Left hindlimb (tissue), 1 donor: ENCODE measurements at regions not wholly inside any gene's neighbourhood (a gene's known extent, or its start where the extent isn't known, plus 50 kb on each side); places are given as distances from the start of the nearest gene placed in this dataset.

ENCODE experiments used
- DNase-seq: peaks from one replicate; pipeline ENCODE4 v3.0.0-alpha.2; 2018

DNA sequence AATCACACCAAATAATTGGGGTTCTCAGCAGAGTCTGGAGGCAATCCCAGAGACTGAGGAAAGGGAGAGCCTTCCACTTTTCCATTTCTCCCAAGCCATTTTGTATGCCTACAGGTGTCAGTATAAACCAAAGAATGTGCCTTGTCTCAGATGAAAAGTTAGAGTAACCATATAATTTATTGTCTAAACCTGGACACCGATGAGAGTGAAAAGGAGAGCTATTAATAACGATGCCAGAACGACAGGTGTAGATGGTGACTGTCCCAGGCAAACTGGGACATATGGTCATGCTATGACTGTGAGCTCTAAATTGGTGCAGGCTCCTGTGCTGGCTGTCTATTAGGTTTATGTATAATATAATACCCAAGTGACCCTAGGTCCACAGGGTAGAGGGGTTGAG lies 219.6 kb downstream of the ARHGAP12 start:
- no peak for DNase-seq

DNA sequence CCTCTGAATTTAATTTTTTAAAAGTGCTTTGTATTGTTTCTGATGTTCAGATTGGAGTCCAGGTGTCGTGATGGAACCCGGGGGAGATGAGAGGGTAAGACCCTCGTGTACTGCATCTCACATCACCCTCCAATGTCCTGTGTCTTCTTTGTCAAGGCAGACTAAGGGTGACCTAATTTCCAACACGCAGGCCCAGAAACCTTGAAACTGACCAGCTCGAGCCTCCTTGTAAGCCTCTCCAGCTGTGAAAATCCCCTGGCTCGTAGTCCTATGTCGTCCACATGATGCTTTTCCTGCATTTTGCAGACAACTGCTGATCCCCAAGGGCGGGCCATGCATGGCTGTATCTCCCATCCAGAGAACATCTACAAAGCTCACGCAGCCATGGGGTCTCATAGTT lies 220.2 kb downstream of the ARHGAP12 start:
- DNase-seq: no peak

DNA sequence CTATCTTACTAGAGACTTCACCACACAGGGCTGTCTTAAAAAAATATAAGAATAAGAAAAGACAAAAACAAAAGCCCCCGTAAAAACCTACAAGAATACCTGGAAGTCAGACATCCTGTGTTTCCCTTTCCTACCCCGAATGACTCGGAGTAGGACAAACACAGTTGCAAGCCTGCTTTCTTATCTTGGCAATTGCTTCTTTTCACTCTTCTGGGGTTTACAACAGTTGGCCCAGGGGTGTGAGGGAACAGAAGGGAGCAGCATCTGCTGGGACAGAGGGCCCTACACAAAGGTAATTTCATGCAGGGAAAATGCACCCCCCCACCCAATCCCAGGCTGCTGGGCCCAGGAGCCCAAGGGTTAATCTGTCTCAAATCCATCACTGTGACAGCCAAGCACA lies 220.6 kb downstream of the ARHGAP12 start:
- no peak for DNase-seq

DNA sequence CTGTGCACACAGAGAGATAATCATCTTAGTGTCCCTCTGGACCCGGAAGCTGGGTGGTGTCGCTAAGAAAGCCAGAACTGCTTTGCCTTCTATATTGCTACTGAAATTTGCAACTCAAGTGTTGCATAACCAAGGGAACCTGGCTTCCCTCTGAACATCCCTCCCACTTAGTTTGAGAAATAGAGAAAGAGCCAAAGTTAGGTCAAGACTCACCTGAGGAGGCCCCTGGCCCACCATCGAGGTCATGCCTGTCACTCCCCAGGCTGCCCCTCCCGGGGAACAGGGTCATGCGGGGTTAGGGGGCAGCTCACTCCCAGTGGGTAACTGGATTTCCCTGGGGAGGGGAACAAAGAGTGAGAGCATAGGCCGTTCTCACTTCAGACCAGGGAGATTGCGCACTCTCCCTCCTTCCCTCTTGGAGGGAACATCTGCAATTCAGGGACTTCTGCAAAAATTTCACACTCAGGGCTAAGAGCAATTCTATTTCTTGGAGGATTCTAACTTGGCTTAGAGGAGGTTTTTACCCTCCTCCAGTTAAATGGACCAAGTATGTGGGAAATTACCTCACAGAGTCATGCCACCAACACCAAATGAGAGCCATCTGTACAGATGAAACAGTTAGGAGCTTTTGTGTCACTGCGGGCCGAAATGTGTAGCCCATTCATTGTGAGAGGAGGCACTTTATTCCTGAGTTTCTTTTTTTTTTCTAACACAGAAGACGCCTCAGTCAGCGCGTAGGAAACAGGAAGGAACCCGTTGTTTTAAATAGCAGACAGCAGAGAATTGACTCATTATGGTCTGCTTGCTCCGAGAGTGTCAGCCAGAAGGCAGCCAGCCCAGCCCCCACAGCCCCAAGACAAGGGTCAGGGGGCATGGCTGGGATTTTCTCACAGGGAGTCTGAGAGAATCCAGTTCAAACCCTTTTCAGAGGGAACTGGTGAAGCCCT lies 221.3 kb downstream of the ARHGAP12 start:
- peak; percentile 73 for DNase-seq

DNA sequence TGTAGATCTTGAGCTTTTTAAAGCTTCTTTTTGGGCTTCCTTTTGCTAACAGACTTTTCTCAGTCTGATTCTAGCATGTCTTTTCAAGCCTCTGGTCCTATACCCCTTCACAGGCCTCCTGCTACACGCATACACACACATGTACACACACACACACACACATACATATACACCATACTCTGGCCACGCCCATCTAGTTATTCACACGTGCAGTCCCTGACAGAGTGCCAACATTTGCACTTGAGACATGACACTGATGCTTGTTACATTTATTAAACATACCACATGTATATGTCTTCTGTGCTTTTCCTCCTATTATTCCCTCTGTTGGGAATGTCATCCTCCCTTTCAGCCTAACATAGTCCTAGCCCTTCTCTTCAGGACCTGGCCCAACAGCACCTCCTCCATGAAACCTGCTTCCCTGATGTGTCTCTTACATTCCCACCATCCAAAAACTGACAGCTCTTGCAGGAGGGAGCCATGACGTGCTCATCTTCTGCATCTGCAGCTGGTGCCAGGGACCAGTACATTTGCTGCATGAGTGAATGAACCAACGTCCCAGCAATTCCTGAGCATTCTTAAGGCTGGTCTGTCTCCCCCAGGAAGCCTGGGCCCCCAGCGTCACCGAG lies 222.1 kb downstream of the ARHGAP12 start:
- no peak for DNase-seq

DNA sequence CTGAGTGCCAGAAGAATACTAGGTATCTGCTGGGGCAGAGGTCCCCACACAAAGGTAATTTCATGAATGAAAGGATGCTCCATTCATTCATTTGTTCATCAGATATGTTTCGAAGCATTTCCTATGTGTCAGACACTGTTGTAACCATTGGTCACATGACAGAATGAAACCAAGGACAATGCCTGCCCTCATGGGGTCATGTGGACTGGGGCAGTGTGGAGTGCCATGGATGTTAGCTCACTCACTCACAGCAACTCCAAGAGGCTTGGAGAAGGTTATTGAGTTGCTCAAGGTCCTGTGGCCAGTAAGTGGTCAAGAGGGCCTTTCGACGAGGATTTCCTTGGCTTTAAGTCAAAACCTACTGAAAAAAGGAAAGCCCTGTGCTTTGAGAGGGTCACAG lies 223.5 kb downstream of the ARHGAP12 start:
- DNase-seq: no peak

DNA sequence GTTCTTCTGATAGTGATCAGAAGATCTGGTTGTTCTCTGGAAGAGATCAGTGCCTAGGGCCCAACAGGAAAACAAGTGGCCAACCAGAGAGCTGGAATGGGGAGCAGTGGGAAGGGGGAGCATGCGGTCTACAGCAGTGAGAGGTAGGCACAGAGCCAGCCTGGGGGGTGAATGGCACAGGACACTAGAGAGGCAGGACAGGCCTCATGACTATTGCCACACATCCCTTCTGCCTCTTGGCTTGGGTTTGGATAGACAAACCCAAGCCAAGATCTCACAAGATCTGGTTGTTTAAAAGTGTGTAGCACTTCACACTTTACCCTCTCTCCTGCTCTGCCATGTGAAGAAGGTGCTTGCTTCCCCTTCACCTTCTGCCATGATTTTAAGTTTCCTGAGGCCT lies 224.4 kb downstream of the ARHGAP12 start:
- DNase-seq: no peak

DNA sequence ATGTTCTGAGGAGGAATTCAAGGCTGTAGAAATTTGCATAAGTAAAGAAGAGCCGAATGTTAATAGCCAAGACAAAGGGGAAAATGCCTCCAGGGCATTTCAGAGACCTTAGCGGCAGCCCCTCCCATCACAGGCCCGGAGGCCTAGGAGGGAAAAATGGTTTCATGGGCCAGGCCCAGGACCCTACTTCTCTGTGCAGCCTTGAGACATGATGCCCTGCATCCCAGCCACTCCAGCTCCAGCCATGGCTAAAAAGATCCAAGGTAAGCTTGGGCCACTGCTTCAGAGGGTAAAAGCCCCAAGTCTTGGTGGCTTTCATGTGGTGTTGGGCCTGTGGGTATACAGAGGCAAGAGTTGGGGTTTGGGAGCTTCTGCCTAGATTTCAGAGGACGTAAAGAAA lies 225.7 kb downstream of the ARHGAP12 start:
- DNase-seq: no peak

DNA sequence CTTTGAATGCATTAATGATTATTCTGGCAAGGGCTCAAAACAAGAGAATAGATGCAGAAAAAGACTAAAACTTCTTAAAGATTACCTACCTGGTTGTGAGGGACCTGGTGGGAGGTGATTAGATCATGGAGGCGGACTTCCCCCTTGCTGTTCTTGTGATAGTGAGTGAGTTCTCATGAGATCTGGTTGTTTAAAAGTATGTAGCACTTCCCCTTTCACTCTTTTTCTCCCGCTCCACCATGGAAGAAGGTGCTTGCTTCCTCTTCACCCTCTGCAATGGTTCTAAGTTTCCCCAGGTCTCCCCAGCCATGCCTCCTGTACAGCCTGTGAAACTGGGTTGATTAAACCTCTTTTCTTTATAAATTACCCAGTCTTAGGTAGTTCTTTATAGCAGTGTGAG lies 226.6 kb downstream of the ARHGAP12 start:
- no peak for DNase-seq

DNA sequence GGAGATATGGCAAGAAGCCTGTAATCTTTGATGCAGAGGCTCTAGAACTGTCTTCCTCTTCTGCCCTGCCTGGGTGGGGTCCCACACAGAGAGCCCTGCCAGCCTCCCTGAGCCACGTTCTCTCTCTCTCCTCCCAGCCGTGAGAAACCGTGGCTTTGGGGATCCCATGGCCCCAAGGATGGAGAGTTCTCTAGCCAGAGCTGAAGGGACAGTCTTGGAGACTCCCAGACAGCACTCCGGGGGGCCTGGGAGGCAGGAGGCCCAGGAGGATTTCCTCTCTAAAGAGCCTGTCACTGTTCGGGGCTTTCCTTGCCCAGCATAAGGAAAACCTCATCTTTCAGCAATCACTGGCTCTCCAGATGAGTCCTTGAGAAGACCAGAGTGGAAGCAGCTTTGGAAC lies 227.1 kb downstream of the ARHGAP12 start:
- DNase-seq: no peak

DNA sequence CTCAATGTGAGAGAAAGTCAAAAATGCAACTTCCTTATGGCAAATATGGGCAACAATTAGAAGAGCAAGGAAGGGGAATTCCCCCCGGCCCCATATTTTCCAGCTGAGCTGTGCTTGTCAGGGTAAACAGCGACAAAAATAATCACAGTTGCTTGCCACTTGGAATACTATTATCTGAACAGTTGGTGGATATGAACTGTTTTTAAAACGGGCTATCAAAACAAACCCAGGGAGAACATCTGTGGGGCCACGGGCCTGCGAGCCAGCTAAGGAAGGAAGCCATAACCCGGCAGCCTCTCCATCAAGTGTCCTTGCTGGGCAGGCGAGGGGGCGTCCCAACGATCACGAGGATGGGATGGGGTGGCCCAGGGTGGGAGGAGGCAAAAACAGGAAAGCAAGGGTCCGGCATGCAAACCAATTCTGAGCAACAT lies 228.4 kb downstream of the ARHGAP12 start:
- no peak for DNase-seq

DNA sequence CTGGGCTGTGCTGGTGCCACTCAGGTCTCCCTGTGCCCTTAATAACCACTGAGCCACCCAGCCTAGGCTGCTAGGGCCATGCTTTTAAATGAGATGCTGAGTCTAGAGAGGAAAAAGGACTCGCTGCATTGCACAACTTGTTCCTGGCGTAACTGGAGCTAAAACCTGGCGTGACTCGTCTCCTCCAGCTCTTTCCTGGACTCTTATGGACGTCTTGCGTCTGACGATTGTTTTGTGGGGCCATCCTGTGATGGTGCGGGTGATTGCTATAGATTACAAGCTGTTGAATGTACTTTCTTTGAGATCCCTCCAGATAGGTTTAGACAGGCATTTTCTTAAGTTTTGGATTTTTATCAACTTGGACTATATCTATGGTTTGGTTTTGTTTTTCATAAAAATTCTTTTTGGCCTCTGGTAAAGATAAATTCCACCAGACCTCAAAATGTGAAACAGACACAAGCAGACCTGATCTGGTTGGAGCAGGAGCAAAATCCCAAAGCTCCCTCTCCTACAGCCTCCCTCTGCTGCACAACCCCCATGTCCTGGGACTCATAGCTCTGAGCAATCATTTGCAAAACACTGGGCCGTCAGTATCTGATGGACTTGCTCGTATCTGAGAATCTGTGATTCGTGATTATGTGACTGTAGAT lies 230.3 kb downstream of the ARHGAP12 start:
- peak; percentile 80 for DNase-seq

DNA sequence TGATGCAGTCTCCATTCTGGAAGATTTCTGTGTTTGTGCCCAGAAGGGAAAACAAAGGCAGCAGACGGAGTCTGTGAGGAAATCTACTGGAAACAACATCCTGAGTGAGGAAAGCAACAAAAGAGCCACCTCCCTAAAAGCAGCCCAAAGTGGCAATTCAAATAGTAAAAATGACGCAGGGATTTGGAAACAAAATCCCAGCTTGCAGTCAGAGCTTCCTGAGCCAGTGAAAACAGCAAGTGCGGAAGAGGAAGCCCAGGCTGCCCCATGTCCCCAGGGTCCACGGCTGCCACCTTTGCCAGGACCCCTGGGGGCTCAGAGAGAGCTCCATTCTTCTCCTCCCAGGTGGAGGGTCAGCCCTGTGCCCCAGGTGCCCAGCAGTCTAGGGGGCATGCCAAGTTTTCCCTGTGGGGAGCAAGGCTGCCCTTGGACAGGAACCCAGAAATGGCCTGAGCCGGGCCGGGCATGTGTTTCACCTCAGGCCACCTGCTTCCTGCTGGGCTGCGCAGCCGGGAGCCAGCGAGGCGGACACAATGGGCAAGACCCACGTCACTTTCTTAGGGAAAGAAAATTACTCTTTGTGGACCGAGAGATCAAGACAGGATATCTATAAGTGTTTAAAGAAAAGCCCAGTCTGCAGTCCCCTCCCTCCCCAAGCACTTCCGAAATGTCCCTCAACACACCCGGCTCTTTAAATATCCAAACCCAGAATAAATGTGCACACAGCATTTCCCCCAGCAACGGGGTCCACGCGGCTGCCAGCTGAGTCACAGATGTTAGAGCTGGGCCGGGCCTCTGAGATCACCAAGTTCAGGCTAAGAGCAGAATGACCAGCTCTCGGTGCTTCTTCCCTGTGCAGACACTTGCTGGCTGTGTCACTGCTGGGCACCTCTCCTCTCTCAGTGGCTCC lies 231.1 kb downstream of the ARHGAP12 start:
- peak; percentile 88 for DNase-seq

DNA sequence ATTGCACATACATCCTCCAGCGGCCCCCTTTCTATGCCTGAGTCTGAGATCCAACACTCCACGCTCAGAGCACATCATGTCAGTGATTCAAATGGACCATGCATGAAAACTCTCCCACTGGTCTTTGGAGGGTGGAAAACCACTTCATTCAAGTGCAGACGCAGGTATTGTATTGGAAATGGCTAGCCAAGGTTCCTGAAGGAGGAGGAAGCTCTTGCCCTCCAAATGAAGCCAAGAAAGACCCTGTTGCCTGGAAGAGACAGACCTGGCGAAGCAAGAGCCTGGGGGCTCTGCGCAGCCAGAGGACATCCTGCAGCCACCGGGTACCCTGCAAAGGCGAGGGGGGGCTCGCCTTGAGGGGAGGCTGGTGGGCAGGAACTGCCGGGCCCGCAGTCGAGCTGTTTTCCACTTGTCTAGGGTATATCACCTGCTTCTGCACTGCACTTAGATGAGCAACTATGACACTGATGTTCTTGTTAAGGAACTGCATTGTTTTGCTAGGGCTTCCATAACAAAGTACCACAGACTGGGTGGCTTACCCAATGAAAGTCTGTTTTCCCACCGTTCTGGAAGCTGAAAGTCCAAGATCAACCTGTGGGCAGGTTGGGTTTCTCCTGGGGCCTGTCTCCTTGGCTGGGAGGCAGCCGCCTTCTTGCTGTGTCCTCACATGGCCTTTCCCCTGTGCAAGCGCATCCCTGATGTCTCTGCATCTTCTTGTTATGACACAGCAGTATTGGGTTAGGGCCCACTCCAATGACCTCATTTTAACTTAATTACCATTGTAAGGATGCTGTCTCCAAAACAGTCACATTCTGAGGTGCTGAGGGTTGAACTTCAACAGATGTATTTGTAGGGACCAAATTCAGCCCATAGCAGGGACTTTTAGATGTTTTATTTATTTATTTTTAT lies 233.4 kb downstream of the ARHGAP12 start:
- DNase-seq: no peak

DNA sequence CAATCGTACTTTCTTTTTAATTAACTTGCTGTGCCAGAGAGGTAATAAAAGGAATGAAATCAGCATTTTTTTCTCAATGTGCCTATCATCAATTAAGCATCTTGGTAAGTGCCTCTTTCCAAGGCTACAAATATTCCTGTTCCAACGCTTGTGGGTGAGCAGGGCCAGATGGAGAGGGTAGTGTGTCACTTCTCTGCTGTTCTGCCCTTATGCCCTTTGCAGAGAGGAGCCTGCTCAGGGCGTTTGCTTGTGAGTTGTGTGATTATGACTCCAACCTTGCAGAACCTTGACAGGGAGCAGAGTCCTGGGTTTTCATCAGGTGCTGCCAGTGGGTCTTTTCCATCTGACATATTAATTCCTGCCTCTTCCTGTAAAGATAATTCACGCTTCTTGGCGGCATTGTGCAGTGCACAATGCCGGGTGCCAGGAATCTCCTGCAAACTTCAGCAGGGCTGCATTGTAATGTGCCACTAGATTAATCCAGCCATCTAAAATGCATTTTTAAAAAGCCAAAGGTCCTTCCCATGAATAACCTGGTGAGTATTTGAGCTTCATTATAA lies 234.4 kb downstream of the ARHGAP12 start:
- DNase-seq: no peak

DNA sequence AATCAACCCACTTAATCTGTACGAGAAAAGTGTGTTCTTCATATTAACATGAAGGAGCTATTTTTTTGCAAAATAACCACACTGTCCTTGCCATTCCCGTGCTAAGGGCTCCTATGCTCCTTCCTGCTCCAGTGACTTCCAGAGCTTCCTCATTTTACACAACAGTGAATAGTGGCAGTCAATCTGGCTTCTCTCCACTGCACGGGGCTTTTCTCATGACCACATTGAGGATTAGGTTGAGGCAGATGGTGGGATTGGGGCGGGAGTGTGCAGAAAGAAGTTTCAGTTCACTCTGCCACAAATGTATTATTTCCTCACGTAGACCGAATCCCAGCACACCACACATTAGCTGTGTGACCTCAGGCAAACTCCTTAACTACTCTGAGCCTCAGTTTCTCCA lies 235.1 kb downstream of the ARHGAP12 start:
- no peak for DNase-seq

DNA sequence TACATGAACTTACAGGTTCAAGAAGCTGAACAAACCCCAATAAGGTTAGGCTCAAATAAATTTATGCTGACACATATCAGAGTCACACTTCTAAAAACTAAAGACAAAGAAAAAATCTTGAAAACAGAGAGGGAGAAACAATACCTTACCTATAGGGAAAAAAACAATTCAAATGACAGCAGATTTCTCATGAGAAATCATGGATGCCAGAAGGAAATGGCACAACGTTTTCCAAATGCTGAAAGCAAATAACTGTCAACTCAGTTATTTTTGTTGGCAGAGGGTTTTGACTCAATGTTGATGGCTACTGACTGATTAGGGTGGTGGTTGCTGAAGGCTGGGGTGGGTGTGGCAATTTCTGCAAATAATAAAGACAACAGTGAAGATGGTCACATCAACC lies 239.4 kb downstream of the ARHGAP12 start:
- DNase-seq: no peak

DNA sequence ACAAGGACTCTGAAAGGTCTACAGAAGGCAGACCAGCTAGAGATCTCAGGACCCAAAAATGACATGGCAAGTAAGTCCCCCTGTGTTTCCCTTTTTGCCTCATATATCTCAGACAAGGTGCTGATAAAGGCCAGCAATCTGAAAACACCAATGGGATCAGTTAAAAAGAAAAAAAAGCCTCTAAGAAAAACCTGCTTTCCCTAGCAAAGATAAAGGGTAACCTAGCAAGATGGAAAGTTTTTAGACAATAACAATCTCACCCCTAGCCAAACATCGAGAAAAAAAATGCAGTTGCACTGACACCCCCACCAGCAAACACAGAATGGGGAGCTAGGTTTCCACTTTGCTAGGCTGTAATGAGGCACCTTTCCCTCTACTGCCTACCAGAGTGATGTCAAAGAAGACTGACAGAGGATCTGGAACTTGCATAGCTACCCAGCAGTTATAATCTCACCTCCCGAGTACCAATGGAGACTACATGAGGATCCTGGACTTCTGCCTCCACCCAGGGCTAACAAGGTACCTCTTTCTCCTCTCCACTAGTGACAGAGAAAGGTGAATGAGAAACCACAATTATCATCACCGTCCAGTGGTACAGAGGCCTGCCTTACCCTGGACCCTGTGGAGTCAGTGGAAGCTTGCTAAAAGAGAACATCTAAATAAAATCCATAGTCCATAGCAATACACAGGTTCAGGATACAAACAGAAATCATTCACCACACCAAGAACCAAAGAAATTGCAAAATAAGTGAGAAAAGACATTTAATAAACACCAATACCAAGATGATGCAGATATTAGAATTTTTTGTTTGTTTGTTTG lies 240.8 kb downstream of the ARHGAP12 start:
- no peak for DNase-seq

DNA sequence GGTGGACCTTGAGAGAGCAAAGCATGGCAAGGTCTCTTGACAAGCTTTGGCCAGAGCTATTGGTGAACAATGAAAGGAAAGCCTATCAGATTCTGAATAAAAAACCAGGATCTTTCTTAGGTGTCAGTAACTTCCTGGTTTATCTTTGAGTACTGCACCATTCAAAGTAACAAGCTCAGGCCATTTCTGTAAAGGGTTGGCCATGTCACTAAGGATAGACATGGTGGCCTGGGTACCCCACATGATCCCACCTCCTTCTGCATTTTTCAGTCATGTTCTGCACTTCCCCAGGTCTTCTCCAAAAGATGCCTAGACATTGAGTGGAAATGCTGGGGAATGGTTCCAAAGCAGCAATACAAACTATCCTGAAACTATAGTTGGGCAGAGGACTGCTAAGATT lies 242.0 kb downstream of the ARHGAP12 start:
- no peak for DNase-seq

DNA sequence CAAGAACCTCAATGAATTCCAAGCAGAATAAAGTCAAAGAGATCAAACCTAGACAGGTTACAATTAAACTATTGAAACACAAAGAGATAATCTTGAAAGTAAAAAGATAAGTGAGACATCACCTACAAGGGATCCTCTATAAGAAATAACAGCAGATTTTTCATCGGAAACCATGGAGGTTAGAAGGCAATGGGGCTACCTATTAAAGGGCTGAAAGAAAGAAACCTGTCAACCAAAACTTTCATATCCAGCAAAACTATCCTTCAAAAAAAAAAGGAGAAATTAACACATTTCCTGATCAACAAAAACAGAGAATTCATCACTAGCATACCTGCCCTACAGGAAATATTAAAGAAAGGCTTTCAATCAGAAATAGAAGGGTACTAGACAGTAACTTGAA lies 244.9 kb downstream of the ARHGAP12 start:
- no peak for DNase-seq
